Pons (tissue), 1 donor: ENCODE measurements at regions not wholly inside any gene's neighbourhood (a gene's known extent, or its start where the extent isn't known, plus 50 kb on each side); places are given as distances from the start of the nearest gene placed in this dataset.

Source experiments
- DNase-seq: peaks from one replicate; pipeline ENCODE4 v3.0.0-alpha.2; 2016; ENCODE audit warnings: low spot score

- no peak for DNase-seq
Measured at GRCh38 chr7:98679741-98680140, 62.7 kb downstream of the NPTX2 start.

GRCh38 chr7:98681511-98681910 is 64.4 kb downstream of the NPTX2 start:
- DNase-seq, result no peak

DNA sequence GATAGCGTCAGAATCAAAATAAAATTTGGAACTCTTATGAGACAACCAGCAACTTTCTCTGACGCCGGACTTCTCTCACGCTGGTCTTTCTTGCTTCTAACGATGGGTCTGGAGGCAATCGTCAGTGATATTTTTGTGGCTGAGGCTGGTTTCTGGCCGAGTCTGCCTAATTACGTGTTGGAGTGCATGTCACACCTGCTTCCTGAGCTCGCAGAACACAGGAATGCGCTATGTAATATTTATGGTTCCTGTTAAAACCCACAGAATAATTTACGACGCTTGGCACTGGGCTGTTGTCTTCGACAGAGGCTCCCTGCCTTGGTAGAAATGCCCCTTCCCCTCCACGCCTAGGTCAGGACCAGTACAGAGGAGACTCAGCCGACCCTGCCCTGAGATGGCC is 64.9 kb downstream of the NPTX2 start:
- DNase-seq, result no peak

- no peak for DNase-seq
Measured at GRCh38 chr7:98683514-98683913, 66.4 kb downstream of the NPTX2 start.

DNA sequence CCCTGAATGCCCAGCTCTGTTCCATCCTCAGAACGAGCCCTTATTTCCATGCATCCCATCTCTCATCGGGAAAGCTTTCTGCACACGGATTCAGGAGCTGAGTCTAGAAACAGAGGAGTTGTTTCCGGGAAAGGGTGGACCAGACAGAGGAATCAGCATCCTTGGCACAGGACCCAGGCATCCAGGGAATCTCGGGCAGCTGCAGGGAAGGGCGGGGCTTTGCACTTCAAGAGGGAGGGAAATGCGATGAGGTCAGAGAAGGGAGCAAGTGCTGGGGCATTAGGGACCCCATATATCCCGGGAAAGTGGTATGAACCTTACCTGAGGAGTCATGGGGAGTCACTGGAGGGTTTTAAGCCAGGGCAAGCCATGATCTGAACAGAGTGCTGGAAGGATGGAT is 68.5 kb downstream of the NPTX2 start:
- DNase-seq, result no peak

DNA sequence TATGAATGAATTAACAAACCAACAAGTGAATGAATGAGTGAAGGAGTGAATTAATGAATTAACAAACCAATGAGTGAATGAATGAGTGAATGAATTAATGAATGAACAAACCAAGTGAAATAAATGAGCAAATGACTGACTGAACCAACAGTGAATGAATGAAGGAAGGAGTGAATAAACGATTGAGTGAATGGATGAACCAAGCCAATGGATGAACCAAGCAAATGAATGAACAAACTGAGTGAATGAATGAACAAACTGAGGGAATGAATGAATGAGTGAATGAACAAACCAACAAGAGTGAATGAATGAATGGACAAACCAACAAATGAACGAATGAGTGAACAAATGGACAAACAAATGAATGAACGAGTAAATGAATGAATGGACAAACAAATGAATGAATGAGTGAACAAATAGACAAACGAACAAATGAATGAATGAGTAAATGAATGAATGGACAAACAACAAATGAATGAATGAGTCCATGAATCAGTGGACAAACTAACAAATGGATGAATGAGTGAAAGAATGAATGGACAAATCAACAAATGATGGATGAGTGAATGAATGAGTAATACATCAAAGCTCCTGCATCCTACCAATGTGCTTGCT is 69.5 kb downstream of the NPTX2 start:
- no peak for DNase-seq

GRCh38 chr7:98687111-98687751 is 70.1 kb downstream of the NPTX2 start:
- DNase-seq, result peak; percentile 12

DNA sequence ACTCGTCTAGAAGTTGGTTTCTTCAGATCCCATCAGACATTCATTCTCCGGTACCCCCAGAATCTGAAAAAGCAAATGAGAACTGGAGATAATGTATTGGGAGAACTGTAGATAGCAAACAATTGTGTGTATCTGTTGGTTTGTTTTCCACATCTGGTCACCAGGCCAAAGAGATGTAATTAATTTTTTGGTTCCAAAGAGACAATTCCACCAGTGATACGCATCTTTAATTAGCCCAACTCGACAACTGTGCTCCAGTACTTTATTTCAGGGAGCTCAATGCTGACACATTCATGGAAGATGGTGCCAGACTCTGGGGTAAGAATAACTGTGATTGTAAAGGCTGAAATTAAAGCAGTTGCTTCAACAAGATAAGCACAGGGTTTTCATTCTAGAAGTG is 74.5 kb downstream of the NPTX2 start:
- DNase-seq, result no peak

DNA sequence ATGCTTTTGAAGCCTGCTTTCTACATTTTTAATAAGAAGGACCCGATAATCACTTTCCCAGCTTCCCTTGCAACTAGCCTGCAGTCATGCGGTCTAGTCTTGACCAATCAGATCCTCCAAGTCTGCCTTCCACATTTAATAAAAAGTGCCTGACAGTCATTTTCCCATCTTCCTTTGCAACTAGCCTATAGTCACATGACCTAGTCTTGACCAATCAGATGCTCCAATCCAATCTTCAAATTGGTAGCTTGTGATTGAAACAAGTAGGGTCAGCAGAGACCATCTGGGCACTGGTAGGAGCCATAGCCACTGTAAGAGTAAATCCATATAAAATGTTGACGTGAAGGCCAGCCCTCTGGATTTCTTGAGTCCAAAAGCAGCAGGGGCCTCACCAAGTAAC is 80.0 kb downstream of the NPTX2 start:
- no peak for DNase-seq

GRCh38 chr7:98697485-98698240 is 80.6 kb downstream of the NPTX2 start:
- DNase-seq, result no peak

DNA sequence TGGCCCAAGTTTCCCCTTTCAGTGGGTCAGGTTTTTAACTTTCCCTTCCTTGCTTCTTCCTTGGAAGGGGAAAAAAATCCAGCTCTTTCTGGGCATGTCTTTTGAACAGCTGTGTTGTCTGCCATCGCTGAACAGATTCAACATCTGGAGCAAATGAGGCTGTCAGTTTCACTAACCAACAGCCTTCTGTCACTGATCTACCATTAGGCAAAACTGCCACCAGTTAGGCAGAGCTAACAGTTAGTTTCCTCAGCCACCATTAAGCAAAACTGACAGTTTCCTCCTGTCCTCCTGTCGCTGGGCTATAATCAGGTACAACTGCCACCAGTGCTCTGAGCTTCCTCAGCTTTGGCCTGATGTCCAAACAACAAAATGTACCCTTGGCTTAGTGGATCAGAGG is 81.9 kb downstream of the NPTX2 start:
- no peak for DNase-seq

DNA sequence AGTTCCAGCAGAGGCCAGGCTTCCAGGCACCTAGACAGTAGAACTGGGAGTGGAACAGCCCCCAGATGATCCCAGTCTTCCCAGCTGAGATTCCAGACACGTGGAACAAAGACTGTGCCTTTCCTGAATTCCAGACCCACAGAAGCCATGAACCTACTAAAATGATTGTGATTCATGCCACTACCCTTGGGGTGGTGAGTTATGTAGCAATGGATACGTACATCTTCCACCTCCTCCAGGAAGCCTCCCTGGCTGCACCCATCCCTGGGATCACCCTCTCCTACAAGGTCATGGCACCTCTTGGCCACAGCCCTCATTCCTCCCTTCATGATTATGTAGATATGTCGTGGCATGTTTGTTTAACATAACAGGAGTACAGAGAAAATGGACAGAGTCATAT is 83.4 kb downstream of the NPTX2 start:
- no peak for DNase-seq

DNA sequence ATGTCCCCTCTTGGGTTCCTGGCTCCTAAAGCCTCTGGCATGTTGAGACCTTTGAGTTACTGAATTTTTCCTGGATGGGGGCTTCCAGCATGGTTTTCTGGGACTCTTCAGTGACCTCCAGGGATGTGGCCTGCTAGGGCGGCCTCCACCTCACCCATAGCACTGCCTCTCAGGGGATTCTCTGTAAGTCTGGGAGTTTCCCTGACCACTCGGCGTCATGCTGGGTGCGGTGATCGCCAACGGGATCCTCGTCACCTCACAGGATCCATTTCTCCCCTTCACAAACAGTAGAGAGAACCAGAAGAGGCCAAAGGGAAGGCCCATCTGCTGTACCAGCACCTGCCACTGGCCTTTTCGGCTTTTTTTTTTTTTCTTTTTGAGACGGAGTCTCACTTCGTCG is 84.3 kb downstream of the NPTX2 start:
- no peak for DNase-seq

DNA sequence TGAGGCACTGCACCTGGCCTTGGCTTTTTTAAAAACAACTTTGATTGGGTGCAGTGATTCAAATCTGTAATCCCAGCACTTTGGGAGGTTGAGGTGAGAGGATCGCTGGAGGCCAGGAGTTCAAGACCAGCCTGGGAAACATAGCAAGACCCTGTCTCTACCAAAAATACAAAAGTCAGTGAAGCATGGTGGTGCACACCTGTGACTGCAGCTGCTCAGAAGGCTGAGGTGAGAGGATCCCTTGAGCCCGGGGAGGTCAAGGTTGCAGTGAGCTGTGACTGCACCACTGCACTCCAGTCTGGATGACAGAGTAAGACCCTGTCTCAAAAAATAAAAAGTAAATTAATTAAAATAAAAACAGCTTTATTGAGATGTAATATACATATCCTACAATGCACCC is 84.9 kb downstream of the NPTX2 start:
- DNase-seq, result no peak

- no peak for DNase-seq
Measured at GRCh38 chr7:98703916-98704315, 86.8 kb downstream of the NPTX2 start.

GRCh38 chr7:98705626-98706025 is 88.5 kb downstream of the NPTX2 start:
- no peak for DNase-seq

DNA sequence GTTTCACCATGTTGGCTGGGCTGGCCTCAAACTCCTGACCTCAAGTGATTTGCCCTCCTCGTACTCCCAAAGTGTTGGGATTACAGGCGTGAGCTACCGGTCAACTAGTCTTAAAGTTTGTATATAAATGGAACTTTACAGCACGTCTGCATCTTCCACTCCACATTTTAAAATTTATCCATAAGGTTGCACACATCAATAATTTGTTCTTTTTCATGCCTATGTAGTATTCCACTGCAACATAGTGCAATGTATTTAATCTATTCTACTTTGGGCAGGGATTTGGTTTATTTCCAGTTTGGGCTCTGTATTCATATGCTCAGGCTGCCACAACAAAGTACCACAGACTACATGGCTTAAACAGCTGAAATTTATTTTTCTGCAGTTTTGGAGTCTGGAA is 90.0 kb downstream of the NPTX2 start:
- no peak for DNase-seq

GRCh38 chr7:98711945-98712344 is 94.9 kb downstream of the NPTX2 start:
- no peak for DNase-seq

GRCh38 chr7:98713165-98713810 is 96.2 kb downstream of the NPTX2 start:
- DNase-seq, result no peak

GRCh38 chr7:98719396-98719795 is 102.3 kb downstream of the NPTX2 start:
- DNase-seq, result no peak

- no peak for DNase-seq
Measured at GRCh38 chr7:98722402-98722801, 105.3 kb downstream of the NPTX2 start.

- no peak for DNase-seq
Measured at GRCh38 chr7:98724591-98724990, 107.5 kb downstream of the NPTX2 start.

GRCh38 chr7:98727146-98727709 is 110.1 kb downstream of the NPTX2 start:
- DNase-seq, result no peak
